PC-3 (cell line): ENCODE measurements at regions not wholly inside any gene's neighbourhood (a gene's known extent, or its start where the extent isn't known, plus 50 kb on each side); places are given as distances from the start of the nearest gene placed in this dataset.
"Not testable (repeated sequence)": the region's sequence is repeated elsewhere in the genome, so short reads cannot be mapped to it uniquely, and the experiment has no call there.

Experiments used
- EZH2 ChIP-seq: fragments of 300-600 bp; sonication (generic); IDR thresholded peaks from one replicate; pipeline ENCODE4 v1.6.1; 2017; ENCODE audit warnings: antibody characterized with exemption, mild to moderate bottlenecking, low read length; ENCODE audit not compliant: unreplicated experiment
- TF ChIP-seq, protein P1 (sequence below): fragments of 300-600 bp; sonication (generic); conservative IDR thresholded peaks from 2 replicates; pipeline ENCODE4 v1.5.1; 2017; ENCODE audit warnings: antibody characterized with exemption, low read depth, mild to moderate bottlenecking, low read length

DNA sequence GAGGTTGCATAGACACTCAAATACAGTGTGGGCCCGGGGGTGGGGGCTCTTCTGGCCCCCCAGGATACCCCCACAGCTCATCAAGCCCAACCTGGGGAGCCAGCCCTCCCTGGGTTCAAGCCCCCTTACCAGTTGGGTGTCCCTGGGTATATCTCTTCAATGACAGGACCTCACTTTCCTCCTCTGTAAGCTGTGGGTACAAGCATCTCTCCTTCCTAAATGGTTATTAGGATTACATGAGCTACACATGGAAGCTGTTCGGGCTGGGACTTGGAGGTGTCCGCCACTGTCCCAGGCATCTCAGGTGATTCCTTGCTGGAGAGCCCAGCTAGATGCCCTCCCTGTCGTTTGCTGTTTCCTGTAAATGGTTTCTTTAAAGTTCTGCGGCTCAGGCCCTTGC lies 103.5 kb downstream of the CRLF3 start:
- TF ChIP-seq, protein P1, sequence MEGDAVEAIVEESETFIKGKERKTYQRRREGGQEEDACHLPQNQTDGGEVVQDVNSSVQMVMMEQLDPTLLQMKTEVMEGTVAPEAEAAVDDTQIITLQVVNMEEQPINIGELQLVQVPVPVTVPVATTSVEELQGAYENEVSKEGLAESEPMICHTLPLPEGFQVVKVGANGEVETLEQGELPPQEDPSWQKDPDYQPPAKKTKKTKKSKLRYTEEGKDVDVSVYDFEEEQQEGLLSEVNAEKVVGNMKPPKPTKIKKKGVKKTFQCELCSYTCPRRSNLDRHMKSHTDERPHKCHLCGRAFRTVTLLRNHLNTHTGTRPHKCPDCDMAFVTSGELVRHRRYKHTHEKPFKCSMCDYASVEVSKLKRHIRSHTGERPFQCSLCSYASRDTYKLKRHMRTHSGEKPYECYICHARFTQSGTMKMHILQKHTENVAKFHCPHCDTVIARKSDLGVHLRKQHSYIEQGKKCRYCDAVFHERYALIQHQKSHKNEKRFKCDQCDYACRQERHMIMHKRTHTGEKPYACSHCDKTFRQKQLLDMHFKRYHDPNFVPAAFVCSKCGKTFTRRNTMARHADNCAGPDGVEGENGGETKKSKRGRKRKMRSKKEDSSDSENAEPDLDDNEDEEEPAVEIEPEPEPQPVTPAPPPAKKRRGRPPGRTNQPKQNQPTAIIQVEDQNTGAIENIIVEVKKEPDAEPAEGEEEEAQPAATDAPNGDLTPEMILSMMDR = not testable (repeated sequence)
- TF ChIP-seq EZH2 = not testable (repeated sequence)
